Effector CD8-positive, alpha-beta T cell (primary cell): ENCODE measurements at regions not wholly inside any gene's neighbourhood (a gene's known extent, or its start where the extent isn't known, plus 50 kb on each side); places are given as distances from the start of the nearest gene placed in this dataset.

Experiments used
- DNase-seq: peaks from one replicate; lab custom pipeline; 2025; lab: John Stamatoyannopoulos, UW

GRCh38 chrX:20522420-20522819 is 255.7 kb upstream of the RPS6KA3 start:
- DNase-seq = no peak

- DNase-seq = no peak
Observed at GRCh38 chrX:20521222-20521621, 254.5 kb upstream of the RPS6KA3 start.

GRCh38 chrX:20519826-20520225 is 253.1 kb upstream of the RPS6KA3 start:
- DNase-seq = no peak

GRCh38 chrX:20519146-20519545 is 252.4 kb upstream of the RPS6KA3 start:
- no peak for DNase-seq

GRCh38 chrX:20517565-20517964 is 250.9 kb upstream of the RPS6KA3 start:
- DNase-seq = no peak

GRCh38 chrX:20515841-20516461 is 249.2 kb upstream of the RPS6KA3 start:
- DNase-seq = no peak

GRCh38 chrX:20514358-20514757 is 247.6 kb upstream of the RPS6KA3 start:
- no peak for DNase-seq

GRCh38 chrX:20513185-20513584 is 246.5 kb upstream of the RPS6KA3 start:
- DNase-seq = no peak

- DNase-seq = no peak
Observed at GRCh38 chrX:20511792-20512191, 245.1 kb upstream of the RPS6KA3 start.

- DNase-seq = no peak
Observed at GRCh38 chrX:20507901-20508620, 241.4 kb upstream of the RPS6KA3 start.

GRCh38 chrX:20506739-20507138 is 240.0 kb upstream of the RPS6KA3 start:
- DNase-seq = no peak

- no peak for DNase-seq
Observed at GRCh38 chrX:20500949-20501348, 234.2 kb upstream of the RPS6KA3 start.

- no peak for DNase-seq
Observed at GRCh38 chrX:20500171-20500865, 233.6 kb upstream of the RPS6KA3 start.

- DNase-seq = no peak
Observed at GRCh38 chrX:20499763-20500162, 233.1 kb upstream of the RPS6KA3 start.

GRCh38 chrX:20498851-20499635 is 232.3 kb upstream of the RPS6KA3 start:
- no peak for DNase-seq

- DNase-seq = no peak
Observed at GRCh38 chrX:20495575-20495974, 228.9 kb upstream of the RPS6KA3 start.

GRCh38 chrX:20488473-20488872 is 221.8 kb upstream of the RPS6KA3 start:
- no peak for DNase-seq

GRCh38 chrX:20487227-20487626 is 220.5 kb upstream of the RPS6KA3 start:
- no peak for DNase-seq

- no peak for DNase-seq
Observed at GRCh38 chrX:20481632-20482031, 214.9 kb upstream of the RPS6KA3 start.

- no peak for DNase-seq
Observed at GRCh38 chrX:20479896-20480295, 213.2 kb upstream of the RPS6KA3 start.

- DNase-seq = no peak
Observed at GRCh38 chrX:20479048-20479447, 212.3 kb upstream of the RPS6KA3 start.

GRCh38 chrX:20477836-20478524 is 211.3 kb upstream of the RPS6KA3 start:
- no peak for DNase-seq
